ENCODE measurements at regions not wholly inside any gene's neighbourhood (a gene's known extent, or its start where the extent isn't known, plus 50 kb on each side); places are given as distances from the start of the nearest gene placed in this dataset.

DNA sequence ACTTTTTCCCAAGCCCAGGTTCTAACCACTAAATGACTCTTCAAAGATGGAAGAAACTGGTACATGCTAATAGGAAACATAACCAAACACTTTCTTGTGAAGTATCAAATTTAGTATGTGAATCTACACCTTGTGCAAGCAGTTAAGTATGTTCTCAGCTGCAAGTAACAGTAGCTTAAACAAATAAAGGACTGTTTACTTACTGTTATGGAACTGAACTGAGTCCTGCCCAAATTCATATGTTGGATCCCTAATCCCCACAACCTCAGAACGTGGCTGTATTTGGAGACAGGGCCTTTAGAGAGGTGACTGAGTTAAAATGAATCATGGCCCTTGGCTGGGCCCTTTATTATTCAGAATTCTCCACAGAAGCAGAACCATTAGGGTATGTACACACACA lies 178.7 kb downstream of the KDR start:
- DNase-seq, result no peak
- in situ Hi-C loops (cut with MboI; ENCODE audit: low pct_ligation_motif_present in 1 of 4, low pct_unique_long_range_greater_than_20kb in 1 of 4, low sequenced_read_pairs in 3 of 4), result no loop called here
- Histone ChIP-seq H3K4me1 (peaks cover 0 to under 1% (median 0%) of the 10 kb centered on the region in 4 donors), H3K27me3 (no peaks in the 10 kb centered on the region), H3K27ac (no peak overlapping the region), H3K4me3 (no peak overlapping the region), H3K36me3 (no peaks in the 10 kb centered on the region), H3K9me3 (no peaks in the 10 kb centered on the region)
- WGBS, 2 donors (ENCODE audit: low coverage in 1 of 2), result 28 to 80% methylated on average over 1 of the region's 1 CpG
- TF ChIP-seq POLR2AphosphoS5 (IDR thresholded peaks at IDR 0.05) (no peak), EP300 (IDR thresholded peaks at IDR 0.05; ENCODE audit: low read depth) (no peak), POLR2A (IDR thresholded peaks at IDR 0.05) (no peak)
- TF ChIP-seq, protein P1, sequence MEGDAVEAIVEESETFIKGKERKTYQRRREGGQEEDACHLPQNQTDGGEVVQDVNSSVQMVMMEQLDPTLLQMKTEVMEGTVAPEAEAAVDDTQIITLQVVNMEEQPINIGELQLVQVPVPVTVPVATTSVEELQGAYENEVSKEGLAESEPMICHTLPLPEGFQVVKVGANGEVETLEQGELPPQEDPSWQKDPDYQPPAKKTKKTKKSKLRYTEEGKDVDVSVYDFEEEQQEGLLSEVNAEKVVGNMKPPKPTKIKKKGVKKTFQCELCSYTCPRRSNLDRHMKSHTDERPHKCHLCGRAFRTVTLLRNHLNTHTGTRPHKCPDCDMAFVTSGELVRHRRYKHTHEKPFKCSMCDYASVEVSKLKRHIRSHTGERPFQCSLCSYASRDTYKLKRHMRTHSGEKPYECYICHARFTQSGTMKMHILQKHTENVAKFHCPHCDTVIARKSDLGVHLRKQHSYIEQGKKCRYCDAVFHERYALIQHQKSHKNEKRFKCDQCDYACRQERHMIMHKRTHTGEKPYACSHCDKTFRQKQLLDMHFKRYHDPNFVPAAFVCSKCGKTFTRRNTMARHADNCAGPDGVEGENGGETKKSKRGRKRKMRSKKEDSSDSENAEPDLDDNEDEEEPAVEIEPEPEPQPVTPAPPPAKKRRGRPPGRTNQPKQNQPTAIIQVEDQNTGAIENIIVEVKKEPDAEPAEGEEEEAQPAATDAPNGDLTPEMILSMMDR (IDR thresholded peaks at IDR 0.05), result no peak
- intact Hi-C loops (cut with DNase I; ENCODE audit: low total_unique reads), result no loop called here

DNA sequence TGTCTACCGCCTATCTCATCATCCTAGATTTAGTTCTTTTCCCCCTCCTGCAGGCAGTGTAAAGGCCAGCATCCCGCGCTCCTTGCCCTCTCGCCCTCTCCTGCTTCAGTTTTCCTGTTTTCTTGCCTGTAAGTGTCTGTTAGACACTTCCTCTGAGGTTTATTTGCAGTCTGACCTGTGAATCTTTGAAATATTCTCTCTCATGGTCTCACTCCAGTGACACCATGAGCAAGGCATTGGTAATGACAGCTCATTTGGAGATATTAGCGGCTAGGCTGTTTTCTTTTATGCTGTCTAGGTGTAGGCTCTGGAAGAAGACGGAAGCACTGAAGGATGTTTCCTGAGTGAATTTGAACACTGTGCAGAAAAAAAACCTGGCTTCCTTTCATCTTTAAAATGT lies 179.6 kb downstream of the KDR start:
- H3K4me3 ChIP-seq, result no peak overlapping the region
- DNase-seq, result no peak
- WGBS, 2 donors (ENCODE audit: low coverage in 1 of 2), result 65 to 72% methylated on average over 3 to 6 of the region's 6 CpGs
- intact Hi-C loops (cut with DNase I; ENCODE audit: low total_unique reads), result no loop called here
- H3K4me1 ChIP-seq, result peaks cover 0 to 6% (median 0%) of the 10 kb centered on the region in 4 donors
- in situ Hi-C loops (cut with MboI; ENCODE audit: low pct_ligation_motif_present in 1 of 4, low pct_unique_long_range_greater_than_20kb in 1 of 4, low sequenced_read_pairs in 3 of 4), result no loop called here
- TF ChIP-seq, protein P1 (IDR thresholded peaks at IDR 0.05), result no peak
- TF ChIP-seq POLR2A (IDR thresholded peaks at IDR 0.05), result no peak
- TF ChIP-seq POLR2AphosphoS5 (IDR thresholded peaks at IDR 0.05), result no peak
- no peak for TF ChIP-seq EP300 (IDR thresholded peaks at IDR 0.05; ENCODE audit: low read depth)
- no peak overlapping the region for H3K27ac ChIP-seq
- H3K36me3 ChIP-seq, result no peaks in the 10 kb centered on the region
- no peaks in the 10 kb centered on the region for H3K27me3 ChIP-seq
- no peaks in the 10 kb centered on the region for H3K9me3 ChIP-seq

DNA sequence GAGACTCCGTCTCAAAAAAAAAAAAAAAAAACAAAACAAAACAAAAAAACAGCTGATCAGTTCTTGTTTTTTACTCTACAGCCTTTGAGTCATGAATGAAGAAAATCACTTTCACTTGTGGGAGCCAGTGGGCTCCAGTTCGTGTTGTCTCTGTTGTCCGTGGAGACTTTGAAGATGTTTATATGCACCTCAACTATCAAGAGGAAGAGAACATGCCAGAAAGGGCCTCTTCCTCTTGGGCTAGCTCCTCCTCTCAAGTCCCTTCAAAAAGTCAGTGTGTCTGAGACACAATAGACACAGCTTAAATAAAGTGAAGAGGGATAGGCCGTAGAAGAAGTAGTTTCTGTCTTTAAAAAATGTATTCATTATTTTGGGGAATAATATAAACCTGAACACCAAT lies 182.7 kb downstream of the KDR start:
- H3K4me3 ChIP-seq, result no peak overlapping the region
- H3K9me3 ChIP-seq, result no peaks in the 10 kb centered on the region
- 48 to 59% methylated on average over 3 to 4 of the region's 4 CpGs for WGBS, 2 donors (ENCODE audit: low coverage in 1 of 2)
- H3K27me3 ChIP-seq, result no peaks in the 10 kb centered on the region
- no peaks in the 10 kb centered on the region for H3K36me3 ChIP-seq
- intact Hi-C loops (cut with DNase I; ENCODE audit: low total_unique reads), result no loop called here
- TF ChIP-seq, protein P1 (IDR thresholded peaks at IDR 0.05), result no peak
- TF ChIP-seq EP300 (IDR thresholded peaks at IDR 0.05; ENCODE audit: low read depth), result no peak
- TF ChIP-seq POLR2A (IDR thresholded peaks at IDR 0.05), result no peak
- no peak for TF ChIP-seq POLR2AphosphoS5 (IDR thresholded peaks at IDR 0.05)
- H3K4me1 ChIP-seq, result peaks cover 0 to 6% (median 0%) of the 10 kb centered on the region in 4 donors
- H3K27ac ChIP-seq, result no peak overlapping the region
- DNase-seq, result no peak
- in situ Hi-C loops (cut with MboI; ENCODE audit: low pct_ligation_motif_present in 1 of 4, low pct_unique_long_range_greater_than_20kb in 1 of 4, low sequenced_read_pairs in 3 of 4), result no loop called here

DNA sequence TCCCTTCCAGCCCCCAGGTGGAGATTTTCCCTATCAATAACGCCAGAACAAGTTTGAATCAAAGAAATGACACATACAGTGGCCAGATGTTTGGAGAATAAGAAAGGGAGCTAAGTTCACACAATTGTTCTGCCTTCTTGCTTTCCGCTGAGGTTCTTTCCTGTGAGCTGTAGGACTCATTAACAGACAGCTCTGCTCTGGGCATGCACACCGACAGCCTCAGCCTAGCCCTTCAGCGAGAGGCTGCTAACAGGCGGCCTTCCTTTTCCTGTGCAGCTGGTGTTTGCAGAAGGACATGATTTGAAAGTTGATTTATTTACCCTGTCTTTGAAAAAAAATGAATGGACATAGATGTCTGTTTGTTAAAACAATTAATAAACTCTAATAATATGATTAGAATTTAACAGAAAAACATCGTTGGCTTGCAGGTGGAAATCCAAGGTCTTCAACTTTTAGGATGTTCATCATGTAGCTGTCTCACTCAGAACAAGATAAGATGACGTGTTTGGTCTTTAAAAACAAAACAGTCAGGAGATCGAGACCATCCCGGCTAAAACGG lies 183.3 kb downstream of the KDR start:
- H3K27ac ChIP-seq, result no peak overlapping the region
- DNase-seq, result no peak
- WGBS, 2 donors (ENCODE audit: low coverage in 1 of 2), result 40 to 51% methylated on average over 2 to 10 of the region's 10 CpGs
- TF ChIP-seq POLR2AphosphoS5 (IDR thresholded peaks at IDR 0.05) (no peak), POLR2A (IDR thresholded peaks at IDR 0.05) (no peak), EP300 (IDR thresholded peaks at IDR 0.05; ENCODE audit: low read depth) (no peak)
- TF ChIP-seq, protein P1 (IDR thresholded peaks at IDR 0.05), result no peak
- no peaks in the 10 kb centered on the region for H3K27me3 ChIP-seq
- in situ Hi-C loops (cut with MboI; ENCODE audit: low pct_ligation_motif_present in 1 of 4, low pct_unique_long_range_greater_than_20kb in 1 of 4, low sequenced_read_pairs in 3 of 4) (no loop called here), intact Hi-C loops (cut with DNase I; ENCODE audit: low total_unique reads) (no loop called here)
- no peak overlapping the region for H3K4me3 ChIP-seq
- H3K36me3 ChIP-seq, result no peaks in the 10 kb centered on the region
- no peaks in the 10 kb centered on the region for H3K9me3 ChIP-seq
- peaks cover 0 to 6% (median 0%) of the 10 kb centered on the region in 4 donors for H3K4me1 ChIP-seq

Data from transverse colon (tissue), 4 donors.